CD4-positive, CD25-positive, alpha-beta regulatory T cell (primary cell): ENCODE measurements at regions not wholly inside any gene's neighbourhood (a gene's known extent, or its start where the extent isn't known, plus 50 kb on each side); places are given as distances from the start of the nearest gene placed in this dataset.

Source experiments
- ATAC-seq, 2 donors: fragments of 150-1000 bp; cut with Tn5 transposase; one replicate each; pipeline ENCODE4 v1.10.0; 2021; ENCODE audit warnings: low read depth in 2 of 2, moderate number of reproducible peaks in 2 of 2, moderate library complexity in 1 of 2
- DNase-seq, 3 donors: peaks; one replicate each; pipeline versions ENCODE4 v3.0.0 to v3.0.0-alpha.2; 2012 to 2022; ENCODE audit warnings: mixed read lengths in 1 of 3
- H3K27ac ChIP-seq: one replicate; pipeline ENCODE4 v1.7.0; 2013; ENCODE audit warnings: mild to moderate bottlenecking, low read length; ENCODE audit not compliant: insufficient read depth, poor library complexity, severe bottlenecking
- H3K27me3 ChIP-seq: one replicate; pipeline ENCODE4 v1.7.0; 2013; ENCODE audit warnings: low read length; ENCODE audit not compliant: control insufficient read depth, insufficient read depth
- H3K36me3 ChIP-seq: one replicate; pipeline ENCODE4 v1.7.0; 2013; ENCODE audit warnings: mild to moderate bottlenecking, low read length, moderate library complexity; ENCODE audit not compliant: control insufficient read depth, insufficient read depth
- H3K4me1 ChIP-seq: 2 replicates; pipeline ENCODE4 v1.7.0; 2013; ENCODE audit warnings: mild to moderate bottlenecking, low read length; ENCODE audit not compliant: insufficient read depth, control insufficient read depth, poor library complexity, severe bottlenecking
- H3K4me3 ChIP-seq: one replicate; pipeline ENCODE4 v1.7.0; 2013; ENCODE audit warnings: low read depth, mild to moderate bottlenecking, low read length, moderate library complexity
- H3K9me3 ChIP-seq, 2 experiments: 1 replicate in 1 of 2; 2 replicates in 1 of 2; pipeline ENCODE4 v1.7.0; 2013; ENCODE audit warnings: low read length in 2 of 2, mild to moderate bottlenecking in 1 of 2, moderate library complexity in 1 of 2; ENCODE audit not compliant: control insufficient read depth in 2 of 2
- H3K27ac Mint-ChIP-seq, 3 donors: one replicate each; pipeline ENCODE4 v1.8.0; 2020 to 2022; ENCODE audit warnings: mild to moderate bottlenecking in 3 of 3, mixed read lengths in 3 of 3, moderate library complexity in 2 of 3
- H3K27me3 Mint-ChIP-seq: one replicate; pipeline ENCODE4 v1.8.0; 2022; ENCODE audit warnings: mild to moderate bottlenecking, mixed read lengths
- H3K36me3 Mint-ChIP-seq: one replicate; pipeline ENCODE4 v1.8.0; 2020; ENCODE audit warnings: mixed read lengths
- H3K4me1 Mint-ChIP-seq, 4 donors: one replicate each; pipeline ENCODE4 v1.8.0; 2020 to 2022; ENCODE audit warnings: mixed read lengths in 4 of 4, mild to moderate bottlenecking in 1 of 4
- H3K4me3 Mint-ChIP-seq, 4 donors: one replicate each; pipeline ENCODE4 v1.8.0; 2020 to 2022; ENCODE audit warnings: mild to moderate bottlenecking in 4 of 4, mixed read lengths in 4 of 4, moderate library complexity in 3 of 4
- H3K9me3 Mint-ChIP-seq, 7 donors: one replicate each; pipeline ENCODE4 v1.8.0; 2020 to 2022; ENCODE audit warnings: mixed read lengths in 7 of 7, mild to moderate bottlenecking in 3 of 7, moderate library complexity in 2 of 7

GRCh38 chr15:70400766-70401541 lies 303.2 kb upstream of the TLE3 start:
- H3K4me1 Mint-ChIP-seq: peaks cover 0 to 2% (median 0%) of the 10 kb centered on the region in 4 donors
- Histone ChIP-seq H3K4me1 (no peaks in the 10 kb centered on the region), H3K27ac (no peak overlapping the region), H3K4me3 (no peak overlapping the region), H3K9me3 (no peaks in the 10 kb centered on the region), H3K27me3 (peaks cover 3% of the 10 kb centered on the region), H3K36me3 (no peaks in the 10 kb centered on the region)
- ATAC-seq: no peak
- H3K36me3 Mint-ChIP-seq: no peaks in the 10 kb centered on the region
- no peak overlapping the region for H3K27ac Mint-ChIP-seq
- peaks cover 0 to 2% (median 0%) of the 10 kb centered on the region in 7 donors for H3K9me3 Mint-ChIP-seq
- DNase-seq: no peak
- H3K27me3 Mint-ChIP-seq: peaks cover 12% of the 10 kb centered on the region
- no peak overlapping the region for H3K4me3 Mint-ChIP-seq

- H3K36me3 Mint-ChIP-seq: no peaks in the 10 kb centered on the region
- H3K9me3 Mint-ChIP-seq: no peaks in the 10 kb centered on the region
- no peaks in the 10 kb centered on the region for H3K4me1 ChIP-seq
- H3K4me3 Mint-ChIP-seq: no peak overlapping the region
- H3K27me3 ChIP-seq: peaks cover 3% of the 10 kb centered on the region
- no peaks in the 10 kb centered on the region for H3K36me3 ChIP-seq
- H3K4me3 ChIP-seq: no peak overlapping the region
- H3K4me1 Mint-ChIP-seq: peaks cover 0 to 2% (median 0%) of the 10 kb centered on the region in 4 donors
- DNase-seq: no peak
- no peaks in the 10 kb centered on the region for H3K9me3 ChIP-seq
- H3K27ac ChIP-seq: no peak overlapping the region
- no peak for ATAC-seq
- H3K27me3 Mint-ChIP-seq: peaks cover 16% of the 10 kb centered on the region
- no peak overlapping the region for H3K27ac Mint-ChIP-seq
These were observed 301.5 kb upstream of the TLE3 start for GRCh38 chr15:70399204-70399603.

- H3K36me3 ChIP-seq: no peaks in the 10 kb centered on the region
- DNase-seq (no peak), ATAC-seq (no peak)
- Mint-ChIP-seq H3K9me3 (no peaks in the 10 kb centered on the region), H3K36me3 (no peaks in the 10 kb centered on the region), H3K27ac (no peak overlapping the region), H3K4me3 (no peak overlapping the region), H3K4me1 (peaks cover 0 to 2% (median 0%) of the 10 kb centered on the region in 4 donors), H3K27me3 (peaks cover 16% of the 10 kb centered on the region)
- H3K9me3 ChIP-seq: no peaks in the 10 kb centered on the region
- H3K27ac ChIP-seq: no peak overlapping the region
- H3K4me3 ChIP-seq: no peak overlapping the region
- H3K27me3 ChIP-seq: peaks cover 3% of the 10 kb centered on the region
- no peaks in the 10 kb centered on the region for H3K4me1 ChIP-seq
These were observed 301.0 kb upstream of the TLE3 start for GRCh38 chr15:70398694-70399093.

GRCh38 chr15:70396807-70397206 lies 299.1 kb upstream of the TLE3 start:
- H3K27ac Mint-ChIP-seq: no peak overlapping the region
- Histone ChIP-seq H3K4me1 (no peaks in the 10 kb centered on the region), H3K4me3 (no peak overlapping the region), H3K9me3 (no peaks in the 10 kb centered on the region), H3K36me3 (no peaks in the 10 kb centered on the region), H3K27ac (no peak overlapping the region), H3K27me3 (no peaks in the 10 kb centered on the region)
- peaks cover 11% of the 10 kb centered on the region for H3K27me3 Mint-ChIP-seq
- H3K4me3 Mint-ChIP-seq: no peak overlapping the region
- no peaks in the 10 kb centered on the region for H3K4me1 Mint-ChIP-seq
- H3K36me3 Mint-ChIP-seq: no peaks in the 10 kb centered on the region
- ATAC-seq: no peak
- H3K9me3 Mint-ChIP-seq: no peaks in the 10 kb centered on the region
- DNase-seq: no peak

- no peaks in the 10 kb centered on the region for H3K4me1 ChIP-seq
- ATAC-seq (no peak), DNase-seq (no peak)
- no peaks in the 10 kb centered on the region for H3K27me3 ChIP-seq
- H3K36me3 ChIP-seq: no peaks in the 10 kb centered on the region
- Mint-ChIP-seq H3K9me3 (no peaks in the 10 kb centered on the region), H3K27ac (no peak overlapping the region), H3K4me3 (no peak overlapping the region), H3K4me1 (no peaks in the 10 kb centered on the region), H3K27me3 (peaks cover 11% of the 10 kb centered on the region), H3K36me3 (no peaks in the 10 kb centered on the region)
- H3K4me3 ChIP-seq: no peak overlapping the region
- no peaks in the 10 kb centered on the region for H3K9me3 ChIP-seq
- no peak overlapping the region for H3K27ac ChIP-seq
These were observed 297.4 kb upstream of the TLE3 start for GRCh38 chr15:70395164-70395563.

GRCh38 chr15:70390723-70391122 lies 293.0 kb upstream of the TLE3 start:
- H3K36me3 ChIP-seq: no peaks in the 10 kb centered on the region
- H3K4me1 ChIP-seq: no peaks in the 10 kb centered on the region
- H3K4me3 Mint-ChIP-seq: no peak overlapping the region
- H3K27ac ChIP-seq: no peak overlapping the region
- no peaks in the 10 kb centered on the region for H3K36me3 Mint-ChIP-seq
- H3K4me1 Mint-ChIP-seq: no peaks in the 10 kb centered on the region
- no peaks in the 10 kb centered on the region for H3K9me3 Mint-ChIP-seq
- ATAC-seq: no peak
- H3K27me3 ChIP-seq: peaks cover 4% of the 10 kb centered on the region
- peaks cover 4% of the 10 kb centered on the region for H3K27me3 Mint-ChIP-seq
- no peak overlapping the region for H3K4me3 ChIP-seq
- no peak for DNase-seq
- H3K9me3 ChIP-seq: no peaks in the 10 kb centered on the region
- no peak overlapping the region for H3K27ac Mint-ChIP-seq

GRCh38 chr15:70387993-70388392 lies 290.3 kb upstream of the TLE3 start:
- no peaks in the 10 kb centered on the region for H3K36me3 Mint-ChIP-seq
- Histone ChIP-seq H3K9me3 (no peaks in the 10 kb centered on the region), H3K4me3 (no peak overlapping the region), H3K4me1 (no peaks in the 10 kb centered on the region), H3K27me3 (peaks cover 4% of the 10 kb centered on the region), H3K27ac (no peak overlapping the region), H3K36me3 (no peaks in the 10 kb centered on the region)
- no peaks in the 10 kb centered on the region for H3K9me3 Mint-ChIP-seq
- ATAC-seq: no peak
- no peaks in the 10 kb centered on the region for H3K27me3 Mint-ChIP-seq
- DNase-seq: no peak
- no peak overlapping the region for H3K27ac Mint-ChIP-seq
- H3K4me1 Mint-ChIP-seq: no peaks in the 10 kb centered on the region
- H3K4me3 Mint-ChIP-seq: no peak overlapping the region

GRCh38 chr15:70387081-70387480 lies 289.4 kb upstream of the TLE3 start:
- H3K27ac ChIP-seq: no peak overlapping the region
- H3K4me3 Mint-ChIP-seq: no peak overlapping the region
- H3K4me1 Mint-ChIP-seq: no peaks in the 10 kb centered on the region
- H3K36me3 Mint-ChIP-seq: no peaks in the 10 kb centered on the region
- no peaks in the 10 kb centered on the region for H3K36me3 ChIP-seq
- no peaks in the 10 kb centered on the region for H3K9me3 Mint-ChIP-seq
- no peaks in the 10 kb centered on the region for H3K4me1 ChIP-seq
- ATAC-seq: no peak
- no peaks in the 10 kb centered on the region for H3K27me3 Mint-ChIP-seq
- H3K4me3 ChIP-seq: no peak overlapping the region
- H3K27ac Mint-ChIP-seq: no peak overlapping the region
- H3K27me3 ChIP-seq: peaks cover 4% of the 10 kb centered on the region
- H3K9me3 ChIP-seq: no peaks in the 10 kb centered on the region
- no peak for DNase-seq
